ENCODE measurements at regions not wholly inside any gene's neighbourhood (a gene's known extent, or its start where the extent isn't known, plus 50 kb on each side); places are given as distances from the start of the nearest gene placed in this dataset.

GRCh38 chr7:153504288-153505075 lies 547.7 kb upstream of the DPP6 start:
- H3K9me3 Mint-ChIP-seq: peaks cover 48% of the 10 kb centered on the region
- no peak for TF ChIP-seq CTCF (IDR thresholded peaks at IDR 0.05)
- H3K27ac Mint-ChIP-seq: no peak overlapping the region
- no peaks in the 10 kb centered on the region for H3K4me1 Mint-ChIP-seq (ENCODE audit: low read depth)
- peaks cover 14% of the 10 kb centered on the region; the same call in 1 of the 2 replicates for H3K36me3 Mint-ChIP-seq (ENCODE audit: low read depth)
- H3K27me3 Mint-ChIP-seq (ENCODE audit: insufficient read depth): no peaks in the 10 kb centered on the region
- no peak overlapping the region for H3K4me3 Mint-ChIP-seq
- DNase-seq: no peak

- peaks cover 44% of the 10 kb centered on the region for H3K9me3 Mint-ChIP-seq
- TF ChIP-seq CTCF (IDR thresholded peaks at IDR 0.05): no peak
Observed at GRCh38 chr7:153507885-153508284, 544.3 kb upstream of the DPP6 start.

GRCh38 chr7:153509768-153510167 lies 542.4 kb upstream of the DPP6 start:
- H3K9me3 Mint-ChIP-seq: peaks cover 44% of the 10 kb centered on the region

More at GRCh38 chr7:153507885-153508284, 544.3 kb upstream of the DPP6 start:
- DNase-seq: no peak
- Mint-ChIP-seq H3K27ac (no peak overlapping the region), H3K4me3 (no peak overlapping the region), H3K27me3 (ENCODE audit: insufficient read depth) (no peaks in the 10 kb centered on the region), H3K4me1 (ENCODE audit: low read depth) (no peaks in the 10 kb centered on the region), H3K36me3 (ENCODE audit: low read depth) (peaks cover 9% of the 10 kb centered on the region; the same call in 1 of the 2 replicates)

GRCh38 chr7:153510674-153511073 lies 541.5 kb upstream of the DPP6 start:
- TF ChIP-seq CTCF (IDR thresholded peaks at IDR 0.05): no peak
- Mint-ChIP-seq H3K4me3 (no peak overlapping the region), H3K27me3 (ENCODE audit: insufficient read depth) (peaks cover 3% of the 10 kb centered on the region; the same call in 1 of the 2 replicates), H3K9me3 (peaks cover 41% of the 10 kb centered on the region), H3K4me1 (ENCODE audit: low read depth) (no peaks in the 10 kb centered on the region), H3K36me3 (ENCODE audit: low read depth) (0 out of 2 replicates have a peak, but pooled peaks cover 3% of the 10 kb centered on the region), H3K27ac (no peak overlapping the region)
- no peak for DNase-seq

More at GRCh38 chr7:153509768-153510167, 542.4 kb upstream of the DPP6 start:
- Mint-ChIP-seq H3K27ac (no peak overlapping the region), H3K4me3 (no peak overlapping the region), H3K4me1 (ENCODE audit: low read depth) (no peaks in the 10 kb centered on the region), H3K27me3 (ENCODE audit: insufficient read depth) (peaks cover 3% of the 10 kb centered on the region; the same call in 1 of the 2 replicates), H3K36me3 (ENCODE audit: low read depth) (no peaks in the 10 kb centered on the region; the same call in 1 of the 2 replicates)
- no peak for TF ChIP-seq CTCF (IDR thresholded peaks at IDR 0.05)
- DNase-seq: no peak

- H3K27me3 Mint-ChIP-seq (ENCODE audit: insufficient read depth): peaks cover 3% of the 10 kb centered on the region; the same call in 1 of the 2 replicates
- no peaks in the 10 kb centered on the region for H3K4me1 Mint-ChIP-seq (ENCODE audit: low read depth)
- no peak overlapping the region for H3K27ac Mint-ChIP-seq
- no peak for TF ChIP-seq CTCF (IDR thresholded peaks at IDR 0.05)
- no peak for DNase-seq
- no peak overlapping the region for H3K4me3 Mint-ChIP-seq
- H3K36me3 Mint-ChIP-seq (ENCODE audit: low read depth): 0 out of 2 replicates have a peak, but pooled peaks cover 3% of the 10 kb centered on the region
- H3K9me3 Mint-ChIP-seq: peaks cover 56% of the 10 kb centered on the region
Observed at GRCh38 chr7:153514032-153514431, 538.2 kb upstream of the DPP6 start.
